Raji (cell line): ENCODE measurements at regions not wholly inside any gene's neighbourhood (a gene's known extent, or its start where the extent isn't known, plus 50 kb on each side); places are given as distances from the start of the nearest gene placed in this dataset.

Experiments used
- POLR2A ChIP-seq: IDR thresholded peaks from 2 replicates; pipeline ENCODE4 v1.6.1; 2011; ENCODE audit warnings: low read depth, low read length, control low read depth; ENCODE audit not compliant: insufficient read depth

DNA sequence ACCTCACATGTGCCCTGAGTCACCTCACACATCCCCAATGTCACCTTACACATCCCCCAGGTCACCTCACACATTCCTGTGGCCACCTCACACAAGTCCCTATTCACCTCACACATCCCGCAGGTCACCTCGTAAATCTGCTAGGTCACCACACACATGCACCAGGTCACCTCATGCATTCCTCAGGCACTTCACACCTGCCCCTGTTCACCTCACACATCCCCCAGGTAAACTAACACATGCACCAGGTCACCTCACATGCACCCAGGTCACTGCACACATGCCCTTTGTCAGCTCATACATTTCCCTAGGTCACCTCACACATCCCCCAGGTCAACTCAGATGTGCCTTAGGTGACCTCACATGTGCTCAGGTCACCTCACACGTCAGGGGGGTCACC, 639.8 kb downstream of the TMEM121 start:
- TF ChIP-seq POLR2A: no peak

DNA sequence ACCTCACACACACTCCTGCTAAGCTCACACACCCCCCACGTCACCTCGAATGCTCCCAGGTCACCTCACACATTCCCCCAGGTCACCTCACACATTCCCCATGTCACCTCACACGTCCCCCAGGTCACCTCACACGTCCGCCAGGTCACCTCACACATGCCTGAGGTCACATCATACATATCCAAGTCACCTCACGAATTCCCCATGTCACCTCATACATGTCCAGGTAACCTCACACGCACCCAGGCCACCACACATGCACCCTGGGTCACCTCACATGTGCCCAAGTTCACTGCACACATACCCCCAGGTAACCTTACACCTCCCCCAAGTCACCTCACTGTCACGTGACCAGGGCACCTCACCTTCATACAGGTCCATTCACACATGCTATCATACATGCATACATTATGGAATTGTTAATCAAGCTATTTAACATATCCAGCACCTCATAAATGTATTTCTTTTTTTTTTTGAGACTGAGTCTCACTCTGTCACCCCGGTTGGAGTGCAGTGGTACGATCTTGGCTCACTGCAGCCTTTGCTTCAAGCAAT, 640.3 kb downstream of the TMEM121 start:
- no peak for TF ChIP-seq POLR2A

DNA sequence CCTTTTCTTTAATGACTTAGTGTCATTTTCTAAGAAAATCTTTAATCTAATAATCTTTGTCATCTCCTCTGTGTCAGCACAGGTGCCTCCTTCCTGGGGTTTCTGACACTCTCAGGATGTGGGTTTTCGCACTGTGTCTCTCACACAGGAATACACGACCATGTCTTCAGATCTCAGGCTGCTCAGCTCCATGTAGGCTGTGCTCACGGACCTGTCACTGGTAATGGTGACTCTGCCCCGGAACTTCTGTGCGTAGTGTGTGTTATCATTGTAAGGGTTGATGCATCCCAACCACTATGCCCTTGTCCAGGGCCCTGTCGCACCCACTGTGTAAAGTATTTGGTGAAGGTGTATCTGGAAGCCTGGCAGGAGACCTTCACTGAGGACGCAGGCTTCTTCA, 647.8 kb downstream of the TMEM121 start:
- no peak for TF ChIP-seq POLR2A

DNA sequence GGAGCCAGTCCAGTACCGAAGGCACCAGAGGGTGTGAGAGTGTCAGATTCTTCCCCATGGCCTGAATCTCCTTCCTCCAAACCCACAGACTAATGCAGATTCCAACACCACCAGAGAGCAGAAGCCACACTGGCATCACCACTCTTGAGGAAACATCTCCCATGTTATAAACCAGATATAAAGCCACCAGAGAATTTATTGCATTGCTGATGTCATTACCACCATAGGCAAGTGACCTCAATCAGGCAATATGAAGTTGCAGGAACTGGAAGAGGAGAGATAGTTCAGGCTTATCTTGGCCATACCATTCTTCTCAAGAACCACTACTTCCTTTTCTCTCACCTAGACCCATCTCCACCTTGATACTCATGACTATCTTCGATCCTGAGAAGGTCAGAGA, 653.4 kb downstream of the TMEM121 start:
- no peak for TF ChIP-seq POLR2A

DNA sequence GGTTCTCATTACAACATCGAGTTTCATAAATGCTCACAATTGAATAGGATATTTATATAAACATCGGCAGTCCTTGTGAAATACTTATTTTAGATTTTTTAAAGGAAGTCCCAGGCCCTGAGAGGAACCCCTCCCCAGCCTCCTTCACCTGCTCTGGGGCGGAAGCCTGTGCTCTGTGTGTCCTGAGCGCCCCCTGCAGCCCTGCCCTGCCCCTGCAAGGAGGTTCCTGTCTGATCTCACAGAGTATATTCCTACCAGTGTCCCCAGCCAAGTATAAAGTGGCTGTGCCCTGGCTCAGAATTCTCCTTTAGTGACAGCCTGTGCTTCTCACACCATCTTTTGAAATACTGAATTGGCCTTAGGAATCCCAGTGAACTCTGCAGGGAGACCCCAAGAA, 659.5 kb downstream of the TMEM121 start:
- TF ChIP-seq POLR2A: no peak

DNA sequence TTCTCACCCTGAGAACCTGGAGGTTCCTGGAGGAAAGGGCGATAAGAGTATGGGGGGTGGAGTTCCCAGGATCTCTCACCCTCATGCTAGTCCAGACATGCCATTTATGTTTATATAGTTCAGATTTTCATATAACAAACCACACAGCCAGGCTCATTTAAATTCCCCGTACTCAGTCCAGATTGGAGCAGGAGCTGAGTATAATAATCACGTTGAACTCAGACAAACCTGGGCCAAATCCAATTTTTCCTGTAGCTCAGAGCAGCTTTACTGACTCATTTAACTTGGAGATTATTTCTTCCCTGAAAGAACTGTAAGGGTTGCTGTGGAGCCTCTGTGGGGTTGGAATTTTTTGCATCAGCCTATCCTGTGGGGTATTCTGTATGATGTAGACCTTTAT, 660.8 kb downstream of the TMEM121 start:
- no peak for TF ChIP-seq POLR2A

DNA sequence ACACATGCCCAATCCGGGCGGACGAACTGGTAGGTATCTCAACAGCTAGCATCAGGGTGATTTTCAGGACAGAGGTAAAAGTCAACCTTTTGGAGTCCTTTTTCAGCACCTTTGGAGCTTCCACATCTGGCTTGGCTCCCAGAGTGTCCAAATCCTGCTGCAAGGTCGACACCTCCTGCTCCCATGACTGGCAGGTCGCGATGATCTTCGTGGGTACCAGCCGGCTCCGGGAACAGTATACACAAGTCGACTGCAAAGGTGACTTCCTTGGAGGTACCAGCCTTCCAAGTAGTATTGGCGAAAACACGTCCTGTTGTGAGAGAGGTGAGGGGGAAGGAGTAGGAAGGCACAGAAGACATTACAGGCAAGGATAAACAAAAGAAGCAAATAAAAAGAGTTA, 672.7 kb downstream of the TMEM121 start:
- no peak for TF ChIP-seq POLR2A

DNA sequence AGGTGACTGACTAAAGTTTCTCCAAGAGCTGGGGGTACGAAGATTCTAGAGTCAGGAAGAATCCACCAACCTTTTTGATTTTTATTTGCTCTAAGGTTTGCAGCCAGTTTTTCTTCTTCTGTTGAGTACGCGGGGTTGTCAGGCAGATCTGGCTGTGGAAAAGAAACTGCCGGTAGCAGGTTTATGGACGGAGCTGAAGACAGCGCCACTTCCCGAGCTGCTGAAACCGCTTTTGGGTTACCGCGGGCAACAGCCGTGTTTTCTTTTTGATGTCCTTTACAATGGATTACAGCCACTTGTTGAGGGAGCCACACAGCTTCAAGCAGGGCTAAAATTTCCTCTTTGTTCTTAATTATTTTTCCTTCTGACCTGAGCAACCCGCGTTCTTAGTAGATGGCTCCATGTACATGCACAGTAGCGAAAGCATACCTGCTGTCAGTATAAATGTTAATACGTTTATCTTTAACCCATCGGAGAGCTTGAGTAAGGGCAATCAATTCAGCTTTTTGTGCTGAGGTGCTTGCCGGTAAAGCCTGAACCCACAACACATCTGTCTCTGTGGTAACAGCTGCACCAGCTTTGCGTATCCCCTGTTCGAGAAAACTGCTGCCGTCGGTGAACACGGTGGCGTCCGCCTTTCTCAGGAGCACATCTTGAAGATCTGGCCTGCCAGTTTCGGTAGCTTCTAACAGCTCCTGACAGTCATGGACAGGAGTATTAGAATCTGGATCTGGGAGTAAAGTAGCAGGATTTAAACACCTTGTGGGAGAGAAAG, 674.3 kb downstream of the TMEM121 start:
- TF ChIP-seq POLR2A: no peak

DNA sequence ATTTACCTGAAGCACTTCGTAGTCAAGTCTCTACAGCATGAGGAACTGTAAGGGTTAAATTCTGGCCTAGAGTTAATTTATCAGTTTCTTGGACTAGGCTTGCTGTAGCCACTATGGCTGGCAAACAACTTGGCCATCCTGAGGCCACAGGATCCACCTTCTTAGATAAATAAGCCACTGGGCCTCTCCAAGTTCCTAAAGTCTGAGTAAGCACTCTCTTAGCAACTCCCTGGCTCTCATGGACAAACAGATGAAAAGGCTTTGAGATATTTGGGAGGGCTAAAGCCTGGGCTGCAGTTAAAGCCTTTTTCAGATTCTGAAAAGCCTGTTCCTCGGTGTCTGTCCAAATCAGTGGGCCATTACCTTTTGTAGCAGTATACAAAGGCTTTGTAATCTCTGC, 675.0 kb downstream of the TMEM121 start:
- no peak for TF ChIP-seq POLR2A

DNA sequence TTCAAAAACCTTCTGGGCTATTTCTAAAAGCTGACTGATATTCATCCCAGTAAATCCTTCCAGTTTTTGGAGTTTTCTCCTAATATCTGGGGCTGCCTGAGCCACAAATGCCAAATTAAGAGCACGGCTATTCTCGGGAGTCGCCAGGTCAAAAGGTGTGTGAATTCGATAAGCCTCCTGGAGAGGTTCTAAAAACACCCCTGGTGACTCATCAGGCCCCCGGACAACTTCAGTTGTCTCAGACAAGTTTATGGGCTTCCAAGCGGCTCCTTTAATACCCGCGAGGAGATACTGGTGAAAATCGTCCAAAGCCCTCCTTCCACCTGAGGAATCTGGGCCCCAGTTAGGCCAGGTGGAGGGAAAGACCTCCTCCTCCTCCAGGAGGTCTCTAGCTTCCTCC, 677.1 kb downstream of the TMEM121 start:
- no peak for TF ChIP-seq POLR2A

DNA sequence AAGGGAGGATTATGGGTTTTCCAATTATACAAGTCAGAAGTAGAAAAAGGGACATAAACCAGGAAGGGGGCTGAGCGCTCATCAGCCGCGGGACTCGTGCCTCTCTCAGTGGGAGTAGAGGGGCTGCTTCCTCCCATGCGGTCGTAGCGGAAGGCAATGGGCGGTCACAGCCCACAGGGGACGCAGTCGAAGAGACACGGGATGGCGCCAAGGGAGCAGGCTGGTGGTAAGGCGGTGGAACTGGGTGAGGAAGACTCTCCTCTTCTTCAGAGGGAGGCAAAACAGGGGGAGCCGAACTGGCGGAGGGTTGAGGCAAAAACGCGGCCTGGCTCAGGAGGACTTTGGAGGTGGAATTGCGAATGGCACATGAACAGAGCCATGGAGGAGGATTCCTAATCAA, 677.7 kb downstream of the TMEM121 start:
- no peak for TF ChIP-seq POLR2A

DNA sequence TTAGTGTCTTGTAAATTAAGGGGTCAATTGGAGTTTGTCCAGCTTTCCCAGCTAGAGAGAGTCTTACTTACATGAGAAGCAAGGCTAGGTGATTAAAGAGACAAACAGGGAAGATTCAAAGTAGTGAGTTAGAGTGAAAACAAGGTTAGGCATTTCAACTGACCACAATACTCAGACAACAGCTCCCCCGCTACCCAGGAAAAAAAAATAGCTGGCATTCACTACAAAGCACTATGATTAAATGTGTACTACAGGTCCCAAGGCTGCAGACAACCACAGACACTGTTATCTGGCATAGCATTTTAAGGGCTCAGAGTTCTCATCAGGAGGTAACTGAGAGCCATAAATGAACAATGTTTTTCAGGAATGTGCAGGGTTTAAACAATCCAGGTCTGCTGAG, 680.9 kb downstream of the TMEM121 start:
- no peak for TF ChIP-seq POLR2A

DNA sequence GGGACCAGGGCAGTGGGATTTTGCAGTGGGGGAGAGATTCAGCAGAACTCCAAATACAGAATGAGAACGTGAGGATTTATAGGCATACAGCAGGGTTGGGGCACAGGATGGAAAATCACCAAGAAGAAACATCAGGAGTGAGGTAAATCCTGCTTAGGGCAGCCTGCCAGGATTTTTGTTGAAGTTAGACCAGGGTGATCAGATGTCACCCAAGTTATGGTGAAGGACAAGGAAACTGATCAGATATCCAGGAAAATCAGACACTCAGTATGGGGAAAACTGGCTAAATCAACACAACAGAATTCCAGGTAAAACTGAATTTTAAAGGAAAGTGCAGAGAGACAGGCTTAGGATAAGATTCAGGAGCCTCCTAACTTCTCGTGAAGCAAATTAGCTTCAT, 682.4 kb downstream of the TMEM121 start:
- TF ChIP-seq POLR2A: no peak

DNA sequence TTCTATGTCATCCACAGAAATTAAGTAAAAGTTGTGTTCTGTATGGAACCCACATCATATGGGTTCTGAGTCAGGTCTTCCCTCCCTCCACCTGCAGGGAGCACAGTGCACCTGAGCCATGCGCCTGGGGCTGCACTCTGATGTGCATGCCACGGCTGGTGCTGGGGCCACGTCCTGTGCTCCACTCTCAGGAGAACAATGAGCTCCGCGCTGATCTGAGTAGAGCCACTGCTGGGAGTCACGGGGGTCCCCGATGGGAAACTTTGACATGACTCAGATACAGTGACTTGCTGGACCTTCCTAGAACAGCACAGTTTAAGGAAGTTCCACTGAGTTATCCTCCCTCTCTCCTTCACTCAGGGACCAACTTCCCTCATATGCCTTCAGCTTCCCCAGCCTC, 683.4 kb downstream of the TMEM121 start:
- TF ChIP-seq POLR2A: no peak

DNA sequence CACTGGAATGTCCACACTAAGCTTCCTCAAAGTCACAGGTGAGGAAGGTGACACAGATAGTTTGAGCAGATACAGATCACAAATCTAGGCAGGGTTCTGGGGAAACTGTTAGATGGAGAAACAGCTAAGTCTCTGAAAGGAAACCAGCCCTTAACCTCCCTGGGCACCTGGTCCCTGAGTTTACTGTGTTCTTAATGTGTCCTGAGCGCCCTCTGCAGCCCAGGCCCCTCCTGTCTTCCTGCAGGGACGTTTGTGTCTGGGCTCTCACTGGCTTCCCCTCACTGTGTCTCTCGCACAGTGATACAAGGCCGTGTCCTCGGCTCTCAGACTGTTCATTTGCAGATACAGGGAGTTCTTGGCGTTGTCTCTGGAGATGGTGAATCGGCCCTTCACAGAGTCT, 684.3 kb downstream of the TMEM121 start:
- no peak for TF ChIP-seq POLR2A

DNA sequence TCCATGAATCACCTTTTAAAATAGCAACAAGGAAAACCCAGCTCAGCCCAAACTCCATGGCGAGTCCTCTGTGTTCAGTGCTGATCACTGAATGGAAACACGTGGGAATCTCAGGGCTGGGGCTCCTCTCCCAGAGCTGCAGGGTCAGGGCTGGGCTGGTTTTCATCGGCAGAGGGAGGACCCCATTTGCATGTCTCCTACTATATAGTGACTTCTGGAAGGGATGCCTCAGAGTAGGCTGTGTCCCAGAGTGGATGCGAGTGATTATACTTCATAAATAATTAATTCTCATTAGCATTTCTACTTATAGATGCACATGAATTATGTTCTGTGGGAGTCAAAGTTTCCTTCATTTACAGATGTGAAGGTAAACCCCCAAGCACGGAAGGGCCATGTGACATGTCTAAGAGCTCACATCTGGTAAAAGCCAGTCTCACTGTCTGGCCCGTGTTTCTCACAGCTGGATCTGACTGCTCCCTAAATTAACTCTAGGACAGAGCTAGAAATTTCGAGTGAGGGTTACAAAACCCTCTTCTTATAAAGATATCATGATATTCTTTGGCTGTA, 685.0 kb downstream of the TMEM121 start:
- no peak for TF ChIP-seq POLR2A

DNA sequence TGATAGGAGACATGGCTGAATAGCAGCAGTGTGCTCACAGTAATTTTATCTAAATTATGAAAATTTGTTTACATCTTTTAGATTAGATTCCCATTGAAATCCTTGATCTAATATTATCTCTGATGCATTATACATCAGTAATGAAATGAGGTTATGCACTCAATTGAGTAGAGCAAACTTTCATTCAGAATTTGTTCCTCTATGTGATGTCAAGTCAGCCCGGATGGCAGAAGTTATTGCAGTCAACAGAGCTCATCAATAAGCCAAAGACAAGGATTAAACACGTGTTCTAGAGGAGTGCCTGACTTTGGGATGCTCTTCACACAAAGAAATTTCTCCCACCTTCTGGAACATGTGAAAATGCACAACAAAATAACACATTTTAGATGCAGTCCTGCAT, 688.8 kb downstream of the TMEM121 start:
- TF ChIP-seq POLR2A: no peak

DNA sequence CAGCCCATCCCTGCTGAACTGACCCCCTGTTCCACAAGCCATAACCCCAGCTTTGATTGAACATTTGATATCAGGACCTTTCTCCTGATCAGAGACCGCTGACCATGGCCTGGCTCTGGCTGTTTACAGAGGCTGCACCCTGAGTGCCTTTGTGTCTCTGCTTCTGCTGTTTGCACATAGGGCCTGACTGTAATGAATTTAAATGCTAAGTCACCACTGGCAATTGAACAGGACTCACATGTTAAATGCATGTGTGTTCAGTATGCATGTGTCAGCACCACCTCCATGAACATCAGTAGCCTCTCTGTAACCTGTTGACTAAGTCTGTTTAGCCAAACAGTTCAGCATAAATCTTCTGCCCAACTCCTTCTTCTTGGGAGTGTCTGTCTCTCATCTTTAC, 690.3 kb downstream of the TMEM121 start:
- TF ChIP-seq POLR2A: no peak

DNA sequence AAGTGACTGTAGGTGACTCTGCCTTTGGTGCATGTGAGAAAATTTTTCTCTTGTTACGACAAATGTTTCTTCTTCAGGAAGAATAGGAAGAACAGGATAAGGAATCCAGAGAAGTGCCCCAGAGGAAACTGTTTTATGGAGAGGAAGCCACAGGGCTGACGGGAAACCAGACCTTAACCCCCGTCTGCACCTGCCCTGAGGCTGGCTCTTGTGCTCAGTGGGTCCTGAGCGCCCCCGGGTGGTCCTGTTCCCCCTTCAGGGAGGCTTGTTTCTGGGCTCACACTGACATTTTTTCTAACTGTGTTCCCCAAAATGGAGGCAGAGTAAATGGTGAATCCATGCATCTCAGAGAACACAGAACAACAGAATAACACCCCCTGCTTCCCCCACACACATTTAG, 691.8 kb downstream of the TMEM121 start:
- no peak for TF ChIP-seq POLR2A
